ENCODE measurements at regions not wholly inside any gene's neighbourhood (a gene's known extent, or its start where the extent isn't known, plus 50 kb on each side); places are given as distances from the start of the nearest gene placed in this dataset.

- TF ChIP-seq EZH2phosphoT487 (IDR thresholded peaks at IDR 0.05; ENCODE audit: low read length): no peak
- no peak for TF ChIP-seq EZH2 (optimal IDR thresholded peaks at IDR 0.05; ENCODE audit: low read depth, low read length)
- no peak for TF ChIP-seq CTCF (IDR thresholded peaks at IDR 0.05; ENCODE audit: low read length)
These were observed 83.7 kb upstream of the ADRA2C start for GRCh38 chr4:3682236-3683076.
